A172 (cell line): ENCODE measurements at regions not wholly inside any gene's neighbourhood (a gene's known extent, or its start where the extent isn't known, plus 50 kb on each side); places are given as distances from the start of the nearest gene placed in this dataset.
A peak's percentile ranks its signal among the peaks of the same experiment; 100 is the strongest.
"Not testable (repeated sequence)": the region's sequence is repeated elsewhere in the genome, so short reads cannot be mapped to it uniquely, and the experiment has no call there.

ENCODE experiments used
- DNase-seq: peaks from one replicate; pipeline ENCODE4 v3.0.0-alpha.2; 2015; ENCODE audit warnings: low spot score

DNA sequence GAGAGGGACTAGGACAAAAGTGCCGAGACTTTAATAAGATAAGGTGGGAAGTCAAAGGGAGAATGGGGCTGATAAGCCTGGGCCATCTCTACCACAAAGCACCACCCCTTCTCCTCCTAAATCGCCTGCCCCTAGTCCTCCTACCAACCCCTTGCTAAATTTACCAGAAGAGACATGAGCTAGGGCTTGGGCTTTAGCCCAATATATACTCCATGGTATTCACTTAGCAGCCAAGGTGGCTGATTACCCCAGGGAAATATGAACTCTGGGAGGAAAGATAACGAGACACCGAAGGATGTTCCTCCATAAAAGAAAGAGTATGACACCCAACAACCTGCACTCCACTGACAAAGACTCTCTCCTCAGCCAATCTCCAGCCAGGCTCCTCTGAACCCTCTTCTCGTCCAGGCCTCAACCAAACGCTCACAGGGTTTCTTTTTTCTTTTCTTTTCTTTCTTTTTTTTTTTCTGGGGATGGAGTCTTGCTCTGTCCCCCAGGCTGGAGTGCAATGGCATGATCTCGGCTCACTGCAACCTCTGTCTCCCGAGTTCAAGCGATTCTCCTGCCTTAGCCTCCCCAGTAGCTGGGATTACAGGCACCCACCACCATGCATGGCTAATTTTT is 610.2 kb downstream of the UQCRFS1 start:
- no peak for DNase-seq

DNA sequence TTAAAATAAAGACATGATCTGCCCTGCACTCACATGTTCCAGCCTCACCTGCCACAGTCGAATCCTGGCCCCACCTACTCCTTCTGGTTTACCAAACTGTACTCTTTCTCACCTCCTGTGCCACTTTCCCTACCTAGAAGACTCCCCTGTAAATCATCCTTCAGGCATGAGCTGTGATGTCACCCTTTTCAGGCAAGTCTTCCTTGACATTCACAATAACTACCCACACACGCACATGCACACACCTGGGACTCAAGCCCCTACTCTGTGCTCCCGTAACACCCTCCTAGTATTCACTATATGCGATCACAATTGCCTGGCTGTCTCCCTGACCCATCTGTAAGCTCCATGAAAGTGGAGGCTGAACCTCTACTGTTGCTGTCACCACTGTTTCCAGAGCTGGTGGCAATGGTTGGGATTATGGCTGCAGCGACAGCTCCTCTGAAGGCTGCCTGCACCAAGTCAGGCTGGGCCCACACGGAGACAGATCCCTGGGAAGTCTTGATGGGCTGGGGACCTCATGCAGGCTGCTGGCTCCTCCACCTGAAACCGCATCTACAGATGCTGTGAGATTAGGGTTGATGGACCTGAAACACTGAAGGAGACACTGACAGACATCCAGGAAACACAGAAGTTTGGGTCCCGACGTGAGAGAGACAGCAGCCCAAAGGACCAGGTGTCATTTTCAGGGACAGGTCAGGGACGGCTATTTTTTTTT is 611.1 kb downstream of the UQCRFS1 start:
- DNase-seq = no peak

GRCh38 chr19:28598861-28599260 is 614.1 kb downstream of the UQCRFS1 start:
- DNase-seq = no peak

DNA sequence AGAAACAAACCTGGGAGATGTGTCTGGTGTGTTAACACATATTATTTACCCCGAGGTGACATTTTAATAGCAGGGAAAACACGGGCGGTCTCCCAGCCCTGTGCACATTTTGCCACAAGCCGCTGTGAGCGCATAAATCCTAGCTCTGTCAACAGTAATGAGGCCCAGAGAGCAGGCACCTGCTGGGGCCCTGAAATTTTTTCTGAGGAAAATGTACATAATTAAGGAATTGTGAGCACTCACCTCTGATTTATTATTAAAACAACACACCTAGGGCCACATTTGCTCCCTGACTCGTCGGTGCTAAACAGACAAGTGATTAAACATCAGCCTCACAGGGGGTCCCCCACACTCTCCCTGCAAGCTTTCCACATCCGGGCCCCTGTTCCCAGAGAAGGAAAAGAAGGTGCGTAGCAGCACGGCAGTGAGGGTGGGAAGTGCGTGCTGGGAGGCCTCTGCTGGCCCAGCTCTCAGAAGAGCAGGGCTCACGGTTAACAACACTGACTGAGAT is 616.3 kb downstream of the UQCRFS1 start:
- DNase-seq = peak; percentile 71

GRCh38 chr19:28595722-28596480 is 617.0 kb downstream of the UQCRFS1 start:
- no peak for DNase-seq

- no peak for DNase-seq
Observed at GRCh38 chr19:28594737-28595136, 618.2 kb downstream of the UQCRFS1 start.

DNA sequence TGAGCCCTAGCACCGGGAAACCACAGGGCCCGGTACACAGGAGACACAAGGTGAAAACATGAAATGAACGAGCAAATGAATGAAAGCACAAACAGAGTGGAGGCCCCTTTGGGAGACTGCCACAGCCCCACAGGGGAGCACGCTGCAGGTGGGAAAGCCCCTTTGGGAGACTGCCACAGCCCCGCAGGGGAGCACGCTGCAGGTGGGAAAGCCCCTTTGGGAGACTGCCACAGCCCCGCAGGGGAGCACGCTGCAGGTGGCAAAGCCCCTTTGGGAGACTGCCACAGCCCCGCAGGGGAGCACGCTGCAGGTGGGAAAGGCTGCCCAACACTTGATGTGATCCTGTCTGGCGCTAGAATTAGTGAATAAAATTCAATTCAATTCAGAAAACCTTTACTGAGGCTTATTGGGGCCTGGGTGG is 623.0 kb downstream of the UQCRFS1 start:
- DNase-seq = not testable (repeated sequence)

GRCh38 chr19:28586474-28586873 is 626.5 kb downstream of the UQCRFS1 start:
- no peak for DNase-seq

GRCh38 chr19:28585796-28586195 is 627.2 kb downstream of the UQCRFS1 start:
- no peak for DNase-seq

DNA sequence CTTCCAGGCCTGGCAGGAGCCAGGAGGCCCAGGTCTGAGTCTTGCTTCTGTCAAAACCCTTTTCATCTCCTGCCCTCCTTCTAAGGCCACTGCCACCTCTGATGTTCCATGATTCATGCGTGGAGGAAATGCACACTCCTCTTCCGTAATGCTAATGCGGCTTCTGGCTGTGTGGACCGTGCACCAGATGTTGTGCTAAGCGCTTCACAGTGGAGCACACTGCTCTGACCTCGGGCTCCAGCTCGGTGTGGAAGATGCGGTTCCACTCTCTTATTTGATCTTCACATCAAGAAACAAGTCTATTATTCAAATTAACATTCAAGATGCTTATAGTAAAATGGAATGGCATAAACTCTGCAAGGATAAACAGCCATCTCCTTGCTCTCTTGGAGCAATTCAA is 629.2 kb downstream of the UQCRFS1 start:
- no peak for DNase-seq

- DNase-seq = no peak
Observed at GRCh38 chr19:28583242-28583641, 629.7 kb downstream of the UQCRFS1 start.

- no peak for DNase-seq
Observed at GRCh38 chr19:28582796-28583195, 630.2 kb downstream of the UQCRFS1 start.

DNA sequence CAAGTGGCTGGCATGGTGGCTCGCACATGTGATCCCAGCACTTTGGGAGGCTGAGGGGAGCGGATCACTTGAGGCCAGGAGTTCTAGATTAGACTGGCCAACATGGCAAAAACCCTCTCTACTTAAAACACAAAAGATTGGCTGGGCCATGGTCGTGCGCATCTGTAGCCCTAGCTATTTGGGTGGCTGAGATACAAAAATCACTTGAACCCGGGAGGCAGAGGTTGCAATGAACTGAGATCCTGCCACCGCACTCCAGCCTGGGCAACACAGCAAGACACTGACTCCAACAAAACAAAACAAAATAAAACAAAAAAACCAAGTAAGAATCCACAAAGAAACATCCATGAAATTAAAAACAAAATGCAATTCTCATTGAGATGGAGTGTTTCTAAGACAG is 630.6 kb downstream of the UQCRFS1 start:
- DNase-seq = no peak

- no peak for DNase-seq
Observed at GRCh38 chr19:28581468-28581770, 631.5 kb downstream of the UQCRFS1 start.

DNA sequence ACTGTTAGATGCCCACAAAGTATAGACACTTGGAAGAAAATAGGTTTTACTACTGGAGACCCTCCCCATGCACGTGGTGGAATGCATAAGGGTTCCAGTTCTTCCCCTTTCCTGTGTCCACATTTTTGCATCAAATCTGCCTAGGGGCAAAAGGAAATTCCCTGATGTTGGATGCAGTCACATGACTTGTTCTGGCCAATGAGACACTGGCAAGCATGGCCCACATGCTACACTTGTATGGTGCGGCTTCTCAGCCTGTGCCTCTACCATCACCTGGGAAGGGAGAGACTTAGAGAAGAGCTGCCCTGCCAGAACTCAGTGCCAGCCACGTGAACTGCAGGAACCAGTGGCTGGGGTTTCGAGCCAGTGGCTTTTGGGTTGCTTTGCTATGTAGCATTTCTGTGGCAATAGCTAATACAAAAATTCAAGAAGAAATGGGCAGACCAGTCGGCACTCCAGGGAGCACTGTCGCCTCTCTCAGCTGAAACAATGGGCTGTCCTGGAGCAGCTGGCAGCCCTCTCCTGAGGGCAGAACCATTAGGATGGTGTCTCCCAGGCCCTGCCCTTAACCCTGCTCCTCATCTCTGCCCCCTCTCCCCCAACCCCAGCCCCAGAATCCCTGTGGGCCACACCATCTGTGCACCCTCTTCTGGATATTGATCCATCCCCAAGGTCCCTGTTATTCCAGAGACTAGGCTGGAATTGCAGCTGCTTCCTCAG is 634.0 kb downstream of the UQCRFS1 start:
- no peak for DNase-seq

DNA sequence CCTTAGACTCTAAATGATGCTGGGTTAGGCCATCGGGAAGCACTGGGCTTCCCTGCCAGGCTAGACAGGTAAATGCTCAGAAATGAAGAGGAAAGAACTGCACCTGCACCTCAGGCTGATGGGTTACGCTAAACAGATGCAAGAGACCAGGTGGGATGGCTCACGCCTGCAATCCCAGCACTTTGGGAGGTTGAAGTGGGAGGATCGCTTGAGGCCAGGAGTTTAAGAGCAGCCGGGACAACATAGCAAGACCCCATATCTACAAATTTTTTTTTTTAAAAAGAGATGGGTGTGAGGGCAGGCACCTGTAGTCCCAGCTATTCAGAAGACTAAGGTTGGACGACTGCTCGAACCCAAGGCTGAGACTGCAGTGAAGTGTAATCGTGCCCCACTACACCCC is 634.7 kb downstream of the UQCRFS1 start:
- DNase-seq = no peak

DNA sequence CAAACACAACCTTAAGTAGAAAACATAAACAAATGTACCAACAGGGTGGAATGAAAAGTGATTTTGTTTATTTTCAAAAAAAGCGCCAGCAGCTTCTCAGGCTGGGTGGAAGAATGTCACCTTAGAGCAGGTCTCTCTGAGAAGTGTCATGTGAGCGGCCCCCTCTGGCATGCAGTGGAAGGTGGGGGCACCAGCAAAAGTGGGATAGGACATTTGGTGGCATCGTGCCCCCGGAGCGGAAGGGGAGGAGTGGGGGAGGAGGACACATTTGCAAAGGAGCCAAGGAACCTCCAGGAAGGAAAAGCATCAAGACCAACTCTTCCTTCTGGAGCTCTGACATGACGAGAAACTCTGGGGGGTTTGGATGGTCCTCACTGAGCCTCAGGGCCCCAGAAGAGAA is 635.3 kb downstream of the UQCRFS1 start:
- no peak for DNase-seq

GRCh38 chr19:28577233-28577632 is 635.7 kb downstream of the UQCRFS1 start:
- peak; percentile 22 for DNase-seq

GRCh38 chr19:28575816-28576215 is 637.1 kb downstream of the UQCRFS1 start:
- DNase-seq = no peak

GRCh38 chr19:28575312-28575711 is 637.6 kb downstream of the UQCRFS1 start:
- DNase-seq = not testable (repeated sequence)

DNA sequence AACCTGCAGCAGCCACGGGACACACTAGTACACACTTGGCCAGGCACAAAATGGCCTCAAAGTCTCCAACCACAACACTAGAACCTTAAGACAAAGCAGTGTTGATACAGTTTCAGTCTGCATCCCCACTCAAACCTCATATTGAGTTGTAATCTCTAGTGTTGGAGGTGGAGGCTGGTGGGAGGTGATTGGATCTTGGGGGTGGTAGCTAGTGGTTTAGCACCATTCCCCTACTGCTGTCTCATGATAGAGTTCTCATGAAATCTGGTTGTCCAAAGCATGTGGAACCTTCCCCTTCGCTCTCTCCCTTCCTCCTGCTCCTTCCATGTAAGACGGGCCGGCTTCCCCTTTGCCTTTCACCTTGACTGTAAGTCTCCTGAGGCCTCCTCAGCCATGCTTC is 638.7 kb downstream of the UQCRFS1 start:
- DNase-seq = no peak
